Stimulated activated CD4-positive, alpha-beta T cell treated with anti-CD3 and anti-CD28 coated beads, Interleukin-15, amount 100 ng/mL, for 24 hours (primary cell): ENCODE measurements at regions not wholly inside any gene's neighbourhood (a gene's known extent, or its start where the extent isn't known, plus 50 kb on each side); places are given as distances from the start of the nearest gene placed in this dataset.
"Not testable (repeated sequence)": the region's sequence is repeated elsewhere in the genome, so short reads cannot be mapped to it uniquely, and the experiment has no call there.

ENCODE experiments used
- DNase-seq: peaks from one replicate; pipeline ENCODE4 v3.0.0-alpha.2; 2020

- no peak for DNase-seq
These were observed 887.9 kb upstream of the NDST4 start for GRCh38 chr4:116001291-116001690.

- DNase-seq, result no peak
These were observed 873.2 kb upstream of the NDST4 start for GRCh38 chr4:115986573-115986972.

GRCh38 chr4:115975421-115976001 lies 862.1 kb upstream of the NDST4 start:
- not testable (repeated sequence) for DNase-seq

- no peak for DNase-seq
These were observed 860.3 kb upstream of the NDST4 start for GRCh38 chr4:115973768-115974167.

GRCh38 chr4:115972967-115973366 lies 859.5 kb upstream of the NDST4 start:
- no peak for DNase-seq

GRCh38 chr4:115970859-115971258 lies 857.4 kb upstream of the NDST4 start:
- no peak for DNase-seq

GRCh38 chr4:115969756-115970155 lies 856.3 kb upstream of the NDST4 start:
- DNase-seq, result no peak

GRCh38 chr4:115965588-115965987 lies 852.2 kb upstream of the NDST4 start:
- DNase-seq, result no peak

GRCh38 chr4:115956054-115956796 lies 842.8 kb upstream of the NDST4 start:
- not testable (repeated sequence) for DNase-seq

- DNase-seq, result no peak
These were observed 837.4 kb upstream of the NDST4 start for GRCh38 chr4:115950806-115951205.

- DNase-seq, result not testable (repeated sequence)
These were observed 836.7 kb upstream of the NDST4 start for GRCh38 chr4:115949974-115950743.

- DNase-seq, result no peak
These were observed 831.6 kb upstream of the NDST4 start for GRCh38 chr4:115945026-115945425.

GRCh38 chr4:115944146-115944905 lies 830.9 kb upstream of the NDST4 start:
- no peak for DNase-seq

- no peak for DNase-seq
These were observed 825.5 kb upstream of the NDST4 start for GRCh38 chr4:115938764-115939443.

- no peak for DNase-seq
These were observed 816.0 kb upstream of the NDST4 start for GRCh38 chr4:115929373-115929772.

- DNase-seq, result no peak
These were observed 814.0 kb upstream of the NDST4 start for GRCh38 chr4:115927382-115927781.

- DNase-seq, result no peak
These were observed 809.7 kb upstream of the NDST4 start for GRCh38 chr4:115923152-115923551.

GRCh38 chr4:115920637-115921036 lies 807.2 kb upstream of the NDST4 start:
- no peak for DNase-seq

- no peak for DNase-seq
These were observed 804.7 kb upstream of the NDST4 start for GRCh38 chr4:115918149-115918548.

GRCh38 chr4:115906428-115906827 lies 793.0 kb upstream of the NDST4 start:
- no peak for DNase-seq

GRCh38 chr4:115883847-115884246 lies 770.4 kb upstream of the NDST4 start:
- no peak for DNase-seq

GRCh38 chr4:115883231-115883630 lies 769.8 kb upstream of the NDST4 start:
- no peak for DNase-seq

- DNase-seq, result no peak
These were observed 759.6 kb upstream of the NDST4 start for GRCh38 chr4:115873048-115873447.
